PC-3 (cell line): ENCODE measurements at regions not wholly inside any gene's neighbourhood (a gene's known extent, or its start where the extent isn't known, plus 50 kb on each side); places are given as distances from the start of the nearest gene placed in this dataset.
"Not testable (repeated sequence)": the region's sequence is repeated elsewhere in the genome, so short reads cannot be mapped to it uniquely, and the experiment has no call there.

Experiments
- ATAC-seq: fragments of 200-7000 bp; cut with Tn5 transposase; 2 replicates; pipeline ENCODE4 v1.9.1; 2020; ENCODE audit warnings: mild to moderate bottlenecking, moderate library complexity
- BruUV-seq: library from RNA; stranded (reverse); fragments of 400-500 nt; replicated peaks from 2 replicates; lab custom pipeline; 2021; lab: Mats Ljungman, UMichigan
- CTCF ChIA-PET: fragments of 300-600 bp; sonication (Branson Sonifier 250); formaldehyde crosslinking; loops from one replicate; lab custom pipeline; 2022; ENCODE audit warnings: antibody characterized with exemption; lab: Charles Lee
- POLR2A ChIA-PET: fragments of 300-600 bp; sonication (Branson Sonifier 250); formaldehyde crosslinking; loops from one replicate; lab custom pipeline; 2022; ENCODE audit warnings: antibody characterized with exemption; ENCODE audit not compliant: unreplicated experiment; lab: Charles Lee
- DNase-seq: peaks from one replicate; pipeline ENCODE4 v3.0.0-alpha.2; 2015
- H2AFZ ChIP-seq: fragments of 300-600 bp; sonication (generic); 2 replicates; pipeline ENCODE4 v1.6.0; 2016; ENCODE audit warnings: antibody characterized with exemption, low read length
- H3F3A ChIP-seq: fragments of 300-600 bp; sonication (generic); one replicate; pipeline ENCODE4 v1.6.0; 2017; ENCODE audit warnings: antibody characterized with exemption, low read length, control low read depth, mild to moderate bottlenecking; ENCODE audit not compliant: unreplicated experiment
- H3K27ac ChIP-seq: fragments of 300-600 bp; sonication (generic); 2 replicates; pipeline ENCODE4 v1.5.1; 2016; ENCODE audit warnings: mild to moderate bottlenecking, low read length
- H3K27me3 ChIP-seq: fragments of 300-600 bp; sonication (generic); 2 replicates; pipeline ENCODE4 v1.6.1; 2016; ENCODE audit warnings: low read length, mixed read lengths
- H3K36me3 ChIP-seq: fragments of 300-600 bp; sonication (generic); 2 replicates; pipeline ENCODE4 v1.6.1; 2016; ENCODE audit warnings: low read depth, mixed run types, low read length, mixed read lengths
- H3K4me1 ChIP-seq: fragments of 300-600 bp; sonication (generic); 2 replicates; pipeline ENCODE4 v1.5.1; 2016; ENCODE audit warnings: low read length; ENCODE audit not compliant: insufficient read depth
- H3K4me2 ChIP-seq: fragments of 300-600 bp; sonication (generic); 2 replicates; pipeline ENCODE4 v1.6.0; 2016; ENCODE audit warnings: low read length
- H3K4me3 ChIP-seq: fragments of 300-600 bp; sonication (generic); 2 replicates; pipeline ENCODE4 v1.5.1; 2016; ENCODE audit warnings: mild to moderate bottlenecking, low read length, mixed read lengths
- H3K79me2 ChIP-seq: fragments of 300-600 bp; sonication (generic); 2 replicates; pipeline ENCODE4 v1.6.1; 2017; ENCODE audit warnings: low read length, mixed read lengths
- H3K9ac ChIP-seq: fragments of 300-600 bp; sonication (generic); 2 replicates; pipeline ENCODE4 v1.6.0; 2016; ENCODE audit warnings: mild to moderate bottlenecking, low read length
- H3K9me2 ChIP-seq: fragments of 300-600 bp; sonication (generic); replicated peaks from 2 replicates; pipeline ENCODE4 v1.6.1; 2016; ENCODE audit warnings: mixed run types, low read length, mixed read lengths
- H3K9me3 ChIP-seq: fragments of 300-600 bp; sonication (generic); 2 replicates; pipeline ENCODE4 v1.6.1; 2016; ENCODE audit warnings: low read length, mixed read lengths
- H4K20me1 ChIP-seq: fragments of 300-600 bp; sonication (generic); 2 replicates; pipeline ENCODE4 v1.6.1; 2016; ENCODE audit warnings: low read length, mixed read lengths
- EZH2 ChIP-seq: fragments of 300-600 bp; sonication (generic); IDR thresholded peaks from one replicate; pipeline ENCODE4 v1.6.1; 2017; ENCODE audit warnings: antibody characterized with exemption, mild to moderate bottlenecking, low read length; ENCODE audit not compliant: unreplicated experiment
- EZH2phosphoT487 ChIP-seq: fragments of 300-600 bp; sonication (generic); IDR thresholded peaks from 2 replicates; pipeline ENCODE4 v1.6.1; 2018; ENCODE audit warnings: mild to moderate bottlenecking, antibody characterized with exemption, low read length, borderline replicate concordance
- intact Hi-C: fragments of 100-400 bp; cut with micrococcal nuclease; formaldehyde crosslinking; loops from 2 replicates; pipeline ENCODE4 v1.9.0; 2023
- TF ChIP-seq, protein P1 (sequence below): fragments of 300-600 bp; sonication (generic); conservative IDR thresholded peaks from 2 replicates; pipeline ENCODE4 v1.5.1; 2017; ENCODE audit warnings: antibody characterized with exemption, low read depth, mild to moderate bottlenecking, low read length

DNA sequence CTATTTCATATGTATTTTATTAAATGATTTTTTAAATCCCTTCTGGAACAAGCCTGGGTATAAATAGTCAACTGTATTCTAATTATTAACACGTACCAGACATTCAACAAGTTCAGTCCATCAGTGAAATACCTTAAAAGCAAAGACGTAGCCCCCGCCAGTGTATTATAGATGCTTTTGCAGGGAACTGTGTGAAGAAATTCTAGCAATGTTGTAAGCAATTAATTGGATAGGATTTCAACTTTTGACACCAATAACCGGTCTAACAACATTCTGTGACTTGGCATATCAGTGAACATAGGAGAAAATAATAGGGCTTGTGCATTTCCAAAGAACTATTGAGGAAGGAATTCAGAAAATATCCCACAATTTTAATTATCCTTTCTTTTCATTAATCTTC lies 67.2 kb upstream of the TGFBR2 start:
- peak overlapping the region; percentile 86 for H3K4me2 ChIP-seq

DNA sequence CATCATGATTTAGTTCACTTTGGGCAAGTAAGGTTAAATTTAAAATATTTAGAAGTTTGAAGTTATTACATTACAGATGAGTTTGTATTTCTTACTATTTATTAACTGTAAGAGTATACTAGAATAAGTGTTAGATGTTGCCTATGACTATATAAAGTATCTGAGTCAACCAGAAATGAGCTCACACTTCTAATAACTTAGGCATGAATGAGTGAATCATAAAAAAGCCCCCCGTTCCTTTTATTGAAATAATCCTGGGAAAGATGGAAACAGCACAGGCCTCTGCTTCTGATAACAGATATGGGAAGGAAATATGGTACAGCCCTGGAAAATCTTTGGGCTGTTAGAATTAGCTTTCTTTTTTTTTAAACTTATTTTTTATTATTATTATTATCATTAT lies 66.6 kb upstream of the TGFBR2 start:
- TF ChIP-seq EZH2 (no peak), EZH2phosphoT487 (no peak)
- TF ChIP-seq, protein P1, sequence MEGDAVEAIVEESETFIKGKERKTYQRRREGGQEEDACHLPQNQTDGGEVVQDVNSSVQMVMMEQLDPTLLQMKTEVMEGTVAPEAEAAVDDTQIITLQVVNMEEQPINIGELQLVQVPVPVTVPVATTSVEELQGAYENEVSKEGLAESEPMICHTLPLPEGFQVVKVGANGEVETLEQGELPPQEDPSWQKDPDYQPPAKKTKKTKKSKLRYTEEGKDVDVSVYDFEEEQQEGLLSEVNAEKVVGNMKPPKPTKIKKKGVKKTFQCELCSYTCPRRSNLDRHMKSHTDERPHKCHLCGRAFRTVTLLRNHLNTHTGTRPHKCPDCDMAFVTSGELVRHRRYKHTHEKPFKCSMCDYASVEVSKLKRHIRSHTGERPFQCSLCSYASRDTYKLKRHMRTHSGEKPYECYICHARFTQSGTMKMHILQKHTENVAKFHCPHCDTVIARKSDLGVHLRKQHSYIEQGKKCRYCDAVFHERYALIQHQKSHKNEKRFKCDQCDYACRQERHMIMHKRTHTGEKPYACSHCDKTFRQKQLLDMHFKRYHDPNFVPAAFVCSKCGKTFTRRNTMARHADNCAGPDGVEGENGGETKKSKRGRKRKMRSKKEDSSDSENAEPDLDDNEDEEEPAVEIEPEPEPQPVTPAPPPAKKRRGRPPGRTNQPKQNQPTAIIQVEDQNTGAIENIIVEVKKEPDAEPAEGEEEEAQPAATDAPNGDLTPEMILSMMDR = no peak
- Histone ChIP-seq H2AFZ (no peak overlapping the region), H4K20me1 (no peaks in the 10 kb centered on the region), H3K9ac (peak overlapping the region; percentile 91), H3K27ac (peak overlapping the region; percentile 99), H3K9me3 (no peaks in the 10 kb centered on the region), H3K4me3 (peak overlapping the region; percentile 56), H3K9me2 (no peaks in the 10 kb centered on the region), H3K4me2 (peak overlapping the region; percentile 86), H3K27me3 (no peaks in the 10 kb centered on the region), H3K79me2 (no peaks in the 10 kb centered on the region), H3K36me3 (no peaks in the 10 kb centered on the region), H3K4me1 (peaks cover 31% of the 10 kb centered on the region), H3F3A (peaks cover 16% of the 10 kb centered on the region)
- intact Hi-C loops = loop anchor here (1.0 to 2.0 kb wide), 5 partner anchors 21 to 195 kb away; partner anchors contain the start of gene TGFBR2
- POLR2A ChIA-PET = interaction anchor here (0.5 kb wide), 1 partner anchor 192 kb away, joined by 3 read pairs; no protein-coding TSS in a partner anchor
- no TSS peak for BruUV-seq
- ATAC-seq (peak; percentile 23), DNase-seq (peak; percentile 80)
- CTCF ChIA-PET = interaction anchor here (1.0 kb wide), 1 partner anchor 66 kb away, joined by 5 read pairs; the partner anchor contains the start of gene TGFBR2

More for the DNA sequence above, 67.2 kb upstream of the TGFBR2 start:
- TSS peak; percentile 67 for BruUV-seq
- no peak for TF ChIP-seq EZH2
- TF ChIP-seq, protein P1 = no peak
- no peak for TF ChIP-seq EZH2phosphoT487
- ChIA-PET CTCF (interaction anchor here (1.0 kb wide), 1 partner anchor 67 kb away, joined by 5 read pairs; the partner anchor contains the start of gene TGFBR2), POLR2A (no interaction called here)
- intact Hi-C loops = loop anchor here (1.0 to 2.0 kb wide), 5 partner anchors 20 to 195 kb away; partner anchors contain the start of gene TGFBR2
- H3K4me3 ChIP-seq = peak overlapping the region; percentile 56
- H3F3A ChIP-seq = peaks cover 13% of the 10 kb centered on the region
- peak overlapping the region; percentile 99 for H3K27ac ChIP-seq
- no peaks in the 10 kb centered on the region for H3K9me3 ChIP-seq
- H3K36me3 ChIP-seq = no peaks in the 10 kb centered on the region
- no peak overlapping the region for H2AFZ ChIP-seq
- no peaks in the 10 kb centered on the region for H4K20me1 ChIP-seq
- no peaks in the 10 kb centered on the region for H3K79me2 ChIP-seq
- peak overlapping the region; percentile 91 for H3K9ac ChIP-seq
- H3K4me1 ChIP-seq = peaks cover 27% of the 10 kb centered on the region
- no peaks in the 10 kb centered on the region for H3K9me2 ChIP-seq
- ATAC-seq (peak; percentile 27; the same call in 1 of the 2 replicates), DNase-seq (peak; percentile 82)
- no peaks in the 10 kb centered on the region for H3K27me3 ChIP-seq

DNA sequence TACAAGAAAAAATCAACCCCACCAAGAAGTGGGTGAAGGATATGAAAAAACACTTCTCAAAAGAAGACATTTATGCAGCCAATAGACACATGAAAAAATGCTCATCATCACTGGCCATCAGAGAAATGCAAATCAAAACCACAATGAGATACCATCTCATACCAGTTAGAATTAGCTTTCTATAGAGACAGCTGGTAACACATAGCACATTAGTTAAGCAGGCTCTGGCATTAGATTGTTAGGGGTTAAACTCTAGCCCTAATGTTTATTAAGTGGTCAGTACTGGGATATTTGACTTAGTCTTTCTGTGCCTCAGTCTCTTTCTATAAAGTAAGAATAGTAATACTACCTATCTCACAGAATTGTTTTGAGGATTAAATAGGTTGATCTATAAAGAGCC lies 65.2 kb upstream of the TGFBR2 start:
- H3K27me3 ChIP-seq, H3K79me2 ChIP-seq, ATAC-seq, CTCF ChIA-PET, H3K9me3 ChIP-seq, H3K9ac ChIP-seq, H3K4me3 ChIP-seq, H3K9me2 ChIP-seq, intact Hi-C loops, H2AFZ ChIP-seq, H3K36me3 ChIP-seq, H4K20me1 ChIP-seq, H3K27ac ChIP-seq, DNase-seq, POLR2A ChIA-PET, H3K4me2 ChIP-seq, BruUV-seq: not testable (repeated sequence)
- Histone ChIP-seq H3K4me1 (peaks cover 43% of the 10 kb centered on the region), H3F3A (peaks cover 22% of the 10 kb centered on the region)
